GM21381 (cell line): ENCODE measurements at regions not wholly inside any gene's neighbourhood (a gene's known extent, or its start where the extent isn't known, plus 50 kb on each side); places are given as distances from the start of the nearest gene placed in this dataset.

Source experiments
- ATAC-seq: cut with Tn5 transposase; IDR thresholded peaks from one replicate; pipeline ENCODE4 v1.9.1; 2021; ENCODE audit warnings: mild to moderate bottlenecking, moderate library complexity; ENCODE audit not compliant: unreplicated experiment

DNA sequence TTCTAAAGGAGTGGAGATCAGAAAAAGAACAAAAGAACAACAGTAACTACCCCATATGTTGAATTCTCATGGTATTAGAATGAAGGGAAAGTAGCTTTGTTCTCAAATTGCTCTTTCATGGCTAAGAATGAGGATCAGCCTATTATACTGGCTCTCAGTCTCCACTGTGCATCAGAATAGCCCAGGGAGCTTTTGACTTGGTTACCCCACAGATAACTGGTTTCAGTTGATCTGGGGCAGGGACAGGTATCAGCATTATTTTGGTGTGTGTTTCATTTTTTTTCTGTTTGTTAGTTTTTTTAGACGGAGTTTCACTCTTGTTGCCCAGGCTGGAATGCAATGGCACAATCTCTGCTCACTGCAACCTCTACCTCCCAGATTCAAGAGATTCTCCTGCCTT is 311.7 kb upstream of the TLE3 start:
- ATAC-seq: no peak

DNA sequence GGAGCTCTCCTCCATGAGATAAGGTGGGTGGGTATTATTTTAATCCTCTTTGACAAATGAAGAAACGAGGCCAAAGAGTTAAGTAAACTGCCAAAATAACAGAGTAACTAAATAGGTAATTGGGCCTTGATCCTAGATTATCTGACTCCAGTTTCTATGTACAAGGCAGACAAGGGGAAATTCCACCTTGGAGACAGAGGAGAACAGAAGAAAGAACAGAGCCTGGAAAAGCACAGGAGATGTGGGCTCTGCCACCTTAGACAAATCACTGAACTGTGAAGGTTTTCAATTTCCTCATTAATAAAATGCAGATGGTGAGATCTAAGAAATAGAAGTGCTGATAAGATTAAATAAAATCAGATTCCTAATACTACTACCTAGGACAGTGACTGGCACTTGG is 310.2 kb upstream of the TLE3 start:
- no peak for ATAC-seq

DNA sequence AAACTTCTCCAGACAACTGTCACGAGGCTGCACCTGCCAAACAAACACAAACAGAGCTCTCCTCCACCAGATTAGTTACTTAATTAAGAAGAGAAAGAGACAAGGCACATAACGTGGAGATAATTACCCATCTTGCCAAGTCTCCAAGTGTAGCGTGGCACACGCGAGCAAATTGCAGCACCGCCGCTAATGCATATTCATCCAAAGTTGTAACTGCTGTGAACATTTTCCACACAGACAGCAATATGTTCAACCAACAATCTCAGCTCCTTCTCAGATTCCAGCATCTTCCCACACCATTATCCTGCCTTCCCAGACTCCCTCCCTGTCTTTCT is 309.6 kb upstream of the TLE3 start:
- no peak for ATAC-seq

DNA sequence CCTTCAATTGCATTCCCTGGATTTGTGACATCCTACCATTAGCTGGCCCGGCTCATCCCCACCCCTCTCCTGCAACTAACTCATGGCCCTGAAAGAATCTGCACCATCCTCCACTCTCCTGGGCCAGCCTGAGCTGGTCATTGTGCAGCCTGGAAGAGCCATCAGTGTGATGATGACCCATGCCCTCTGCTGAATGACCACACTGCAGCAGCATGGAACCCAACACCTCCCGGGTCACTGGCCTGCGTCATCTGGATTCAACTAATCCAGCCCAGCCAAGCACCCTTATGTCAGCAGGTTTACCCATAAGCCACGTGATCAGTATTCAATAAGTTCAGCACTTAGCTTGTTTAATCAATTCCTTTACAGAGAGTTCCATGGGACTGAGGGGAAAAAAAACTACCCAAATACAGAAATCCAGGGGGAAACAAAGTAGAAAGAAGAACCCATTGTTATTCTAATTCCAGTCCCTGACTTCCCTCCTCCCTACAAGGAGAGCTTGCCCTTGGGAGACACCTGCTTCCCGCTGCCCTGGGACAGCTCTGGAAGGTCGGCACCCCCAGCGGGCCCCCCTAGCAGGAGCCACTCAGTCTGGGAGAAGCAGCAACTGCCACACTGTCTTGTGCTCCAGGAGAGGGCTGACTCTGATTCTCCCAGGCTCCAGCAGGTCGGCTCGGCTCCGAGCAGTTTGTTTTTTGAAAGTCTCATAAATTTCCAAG is 309.1 kb upstream of the TLE3 start:
- no peak for ATAC-seq

DNA sequence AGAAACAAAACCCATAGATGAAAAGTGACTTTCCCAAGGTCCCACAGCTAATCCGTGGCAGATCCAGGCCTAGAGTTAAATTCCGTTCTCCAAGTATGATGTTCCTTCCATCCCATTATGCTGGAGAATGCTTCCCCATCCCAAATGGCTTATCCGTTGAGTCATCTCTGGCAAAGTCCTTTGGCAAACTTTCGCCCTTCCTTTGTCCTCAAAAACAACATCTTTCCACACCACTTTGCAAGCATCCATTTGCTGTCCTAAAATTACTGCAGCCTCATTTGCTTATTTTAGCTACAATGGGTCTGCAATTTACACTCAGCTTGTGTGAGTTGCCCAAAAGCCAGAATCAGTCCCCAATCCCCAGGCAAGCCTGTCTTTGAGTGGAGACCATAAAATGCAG is 304.0 kb upstream of the TLE3 start:
- ATAC-seq: no peak

DNA sequence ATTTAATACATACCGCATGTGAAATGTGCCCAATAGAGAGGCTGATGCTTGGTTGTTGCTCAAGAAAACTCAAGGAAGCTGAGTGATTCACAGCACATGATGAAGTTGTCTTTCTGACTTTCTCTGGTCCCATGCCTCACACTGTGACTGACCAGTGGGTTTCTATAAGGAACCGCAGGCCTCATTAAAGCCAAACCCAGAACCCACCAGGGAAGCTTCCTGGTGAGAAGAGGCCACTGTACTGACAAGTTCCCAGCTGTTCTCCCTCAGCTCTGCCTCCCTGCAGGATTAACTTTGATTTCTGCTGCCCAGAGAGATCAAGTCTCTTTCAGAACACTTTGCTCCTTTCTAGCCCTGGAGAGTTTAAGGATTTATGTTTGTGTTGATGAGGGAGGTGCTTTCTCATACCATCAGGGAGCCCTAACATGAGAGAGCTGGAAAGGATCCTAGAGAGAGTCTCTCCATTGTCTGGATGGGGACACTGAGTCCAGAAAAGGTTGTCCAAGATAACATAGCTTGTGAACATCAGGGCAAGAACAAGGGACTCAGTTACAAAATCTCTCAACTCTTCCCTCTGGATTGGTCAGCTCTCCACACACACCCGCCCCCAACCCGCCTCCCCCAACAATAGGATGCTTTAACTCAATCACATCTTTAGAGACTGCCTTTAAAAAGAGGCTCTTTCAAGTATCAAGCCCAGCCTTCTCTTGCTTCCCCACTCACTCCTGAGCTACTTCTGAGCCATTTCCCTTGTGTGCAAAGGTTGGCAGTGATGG is 303.2 kb upstream of the TLE3 start:
- no peak for ATAC-seq

DNA sequence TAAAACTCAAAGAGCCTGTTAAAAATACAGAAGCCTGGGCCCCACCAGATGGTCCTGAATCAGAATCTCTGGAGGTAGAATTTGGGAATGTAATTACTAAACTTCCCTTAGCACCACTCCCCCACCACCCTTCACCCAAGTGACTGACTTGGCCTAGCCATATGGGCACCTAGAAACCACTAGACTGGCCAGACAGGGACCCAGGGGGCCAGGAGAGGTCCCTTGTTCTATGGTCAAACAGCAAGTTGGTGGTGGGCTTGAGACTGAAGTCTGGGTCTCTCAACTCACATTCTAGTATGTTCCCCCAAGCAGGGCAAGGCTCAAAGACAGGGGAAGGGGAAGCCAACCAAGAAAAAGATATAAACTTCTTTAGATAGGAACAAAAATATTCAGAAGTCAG is 301.5 kb upstream of the TLE3 start:
- ATAC-seq: no peak

DNA sequence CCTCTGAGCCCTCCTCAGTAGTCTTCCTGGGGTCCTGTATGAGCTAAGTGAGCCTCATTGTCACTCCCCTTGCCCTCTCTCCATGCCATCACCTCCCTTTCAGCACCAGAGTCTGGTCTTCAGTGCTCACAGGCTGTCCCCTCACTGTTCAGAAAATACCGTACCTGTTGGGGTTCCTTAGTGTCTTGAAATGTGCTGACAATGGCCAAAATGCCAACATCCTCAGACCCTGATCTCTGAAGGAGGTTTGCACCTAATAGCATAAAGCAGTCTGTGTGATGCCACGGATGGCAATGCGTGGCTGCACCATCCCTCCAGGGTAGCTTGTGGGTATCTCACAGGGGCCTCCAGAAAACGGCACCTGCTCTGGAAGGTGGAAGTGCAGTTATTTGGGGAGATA is 301.0 kb upstream of the TLE3 start:
- no peak for ATAC-seq

DNA sequence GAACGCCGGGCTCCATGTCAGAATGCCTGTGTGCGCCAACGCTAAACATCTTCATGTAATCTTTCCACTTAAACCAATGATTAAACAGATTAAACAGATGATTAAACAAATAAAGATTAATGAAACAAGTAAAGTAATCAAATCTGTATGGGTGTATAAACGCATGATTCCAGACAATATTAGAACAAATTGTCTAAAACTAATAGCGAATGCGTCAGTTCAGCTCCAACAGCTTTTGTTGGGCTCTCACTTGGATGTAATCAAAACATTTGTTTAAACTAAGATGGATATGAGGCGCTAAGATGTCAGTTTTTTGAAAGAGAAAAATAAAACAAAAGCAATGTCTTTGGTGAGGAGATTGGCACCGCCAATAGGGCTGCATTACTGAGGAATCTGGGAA is 299.1 kb upstream of the TLE3 start:
- no peak for ATAC-seq

DNA sequence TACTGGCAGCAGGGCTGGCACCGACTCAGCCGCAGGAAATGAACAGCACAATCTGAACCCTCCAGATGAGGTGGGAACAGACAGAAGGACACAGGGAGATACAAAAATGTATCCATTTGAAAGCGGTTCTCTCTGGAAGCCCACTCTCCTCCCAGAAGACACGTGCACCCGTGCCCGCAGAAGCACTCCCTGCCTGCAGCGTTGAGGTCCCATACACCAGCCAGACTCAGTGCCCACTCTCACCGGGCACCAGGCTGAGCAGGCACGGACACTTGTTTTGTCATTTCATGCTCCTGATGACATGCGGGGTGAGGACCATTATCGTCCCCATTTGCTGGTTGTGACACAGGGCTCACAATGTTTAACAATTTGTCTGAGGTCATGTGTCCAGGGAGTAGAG is 297.4 kb upstream of the TLE3 start:
- ATAC-seq: no peak

DNA sequence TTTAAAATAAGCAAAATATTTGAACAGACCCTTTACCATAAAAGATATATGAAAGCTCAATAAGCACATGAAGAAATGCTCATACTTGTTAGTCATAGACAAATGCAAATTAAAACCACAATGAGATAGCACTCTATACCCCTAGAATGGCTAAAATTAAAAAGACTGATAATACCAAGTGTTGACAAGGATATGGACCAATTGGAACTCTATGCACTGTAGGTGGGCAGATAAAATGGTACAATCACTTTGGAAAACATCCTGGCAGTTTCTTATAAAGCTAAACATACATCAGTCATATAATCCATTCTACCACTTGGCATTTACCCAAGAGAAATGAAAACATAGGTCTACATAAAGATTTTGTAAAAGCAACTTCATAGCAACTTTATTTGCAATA is 293.0 kb upstream of the TLE3 start:
- no peak for ATAC-seq

DNA sequence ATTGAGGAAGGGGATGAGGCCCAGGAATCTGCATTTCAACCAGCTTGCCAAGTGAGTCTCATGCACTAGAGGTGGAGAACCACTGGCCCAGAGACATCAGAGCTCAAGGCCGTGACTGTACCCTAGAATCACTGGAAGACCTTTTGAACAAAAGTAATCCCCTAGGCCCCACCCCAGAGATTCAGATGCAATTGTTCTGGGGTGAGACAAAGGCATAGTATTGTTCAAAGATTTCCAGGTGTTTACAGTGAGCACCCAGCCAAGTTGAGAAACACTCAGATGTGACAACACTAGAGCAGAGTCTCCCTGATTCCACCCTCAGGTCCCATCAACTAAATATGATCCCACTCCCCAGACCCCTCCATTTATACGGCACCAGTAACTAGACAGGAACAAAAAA is 290.3 kb upstream of the TLE3 start:
- ATAC-seq: no peak

DNA sequence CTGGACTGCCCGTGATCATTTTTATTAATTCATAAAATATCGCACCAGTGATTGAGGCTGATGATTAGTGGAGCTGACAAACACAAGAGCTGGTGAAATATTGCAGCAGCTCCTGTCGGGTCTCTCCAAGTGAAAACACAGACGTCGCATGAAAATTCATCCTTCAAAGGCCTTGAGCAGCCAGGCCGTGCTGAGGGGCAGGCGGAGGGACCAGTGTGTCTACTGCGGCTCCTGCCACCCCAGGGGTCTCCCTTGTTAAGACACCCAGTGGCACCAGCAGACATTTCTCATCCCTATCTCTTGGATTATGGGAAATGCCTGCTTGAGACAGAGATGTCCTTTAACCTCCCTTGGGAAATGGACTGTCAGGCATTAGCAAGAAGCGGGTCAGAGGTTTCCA is 289.4 kb upstream of the TLE3 start:
- ATAC-seq: no peak

DNA sequence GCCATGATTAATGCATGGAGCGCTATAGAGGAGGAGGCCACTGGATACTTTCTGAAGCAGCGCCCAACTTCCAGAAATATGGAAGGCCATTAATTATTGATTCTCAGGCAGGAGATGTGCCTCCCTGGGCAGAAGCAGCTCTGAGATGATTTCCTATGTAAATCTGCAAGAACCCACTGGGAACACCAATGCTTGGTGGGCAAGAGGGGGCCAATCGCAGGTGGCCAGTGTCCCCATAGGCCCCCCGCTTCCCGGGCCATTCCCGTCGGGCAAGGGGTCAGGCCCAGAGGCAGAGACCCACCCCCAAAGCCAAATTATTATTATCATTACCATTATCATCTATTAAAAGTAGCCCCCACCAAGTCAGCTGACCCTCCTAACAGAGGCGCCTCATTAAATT is 288.0 kb upstream of the TLE3 start:
- no peak for ATAC-seq

DNA sequence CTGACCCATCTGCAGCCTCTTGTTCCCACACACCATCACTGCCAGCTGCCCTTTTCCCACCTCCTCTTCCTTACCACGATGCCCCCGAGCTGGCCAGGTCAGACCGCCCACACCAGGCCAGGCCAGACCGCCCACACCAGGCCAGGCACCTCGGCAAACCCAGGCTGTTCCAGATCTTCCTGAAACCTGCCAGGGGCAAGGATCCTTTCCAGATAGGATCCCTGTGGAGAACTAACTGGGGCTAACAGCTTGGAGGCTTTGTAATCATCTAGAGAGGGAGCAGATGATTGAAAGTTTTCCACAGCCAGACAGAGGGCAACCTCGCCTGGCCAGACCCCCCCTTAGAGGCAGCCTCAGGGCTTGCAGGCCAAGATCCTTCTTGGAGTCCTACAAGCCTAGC is 287.3 kb upstream of the TLE3 start:
- no peak for ATAC-seq

DNA sequence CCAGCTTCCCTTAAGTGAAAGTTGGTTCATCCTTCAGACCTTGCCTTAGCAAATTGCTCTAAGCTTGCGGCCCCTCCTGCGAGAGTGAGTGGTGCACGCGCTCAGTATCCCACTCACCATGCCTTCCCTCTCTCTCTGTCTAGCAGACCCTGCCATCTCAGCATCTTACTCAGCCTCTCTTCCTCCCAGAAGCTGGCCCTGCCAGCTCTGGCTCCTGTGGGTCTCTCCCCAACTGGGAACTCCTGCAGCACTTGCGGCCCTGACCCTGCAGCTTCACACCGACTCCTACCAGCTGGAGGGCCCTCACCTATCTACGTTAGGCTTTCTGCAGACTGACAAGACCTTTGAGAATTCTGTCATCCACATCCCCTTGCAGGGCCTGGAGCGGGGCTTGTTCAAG is 286.1 kb upstream of the TLE3 start:
- no peak for ATAC-seq

DNA sequence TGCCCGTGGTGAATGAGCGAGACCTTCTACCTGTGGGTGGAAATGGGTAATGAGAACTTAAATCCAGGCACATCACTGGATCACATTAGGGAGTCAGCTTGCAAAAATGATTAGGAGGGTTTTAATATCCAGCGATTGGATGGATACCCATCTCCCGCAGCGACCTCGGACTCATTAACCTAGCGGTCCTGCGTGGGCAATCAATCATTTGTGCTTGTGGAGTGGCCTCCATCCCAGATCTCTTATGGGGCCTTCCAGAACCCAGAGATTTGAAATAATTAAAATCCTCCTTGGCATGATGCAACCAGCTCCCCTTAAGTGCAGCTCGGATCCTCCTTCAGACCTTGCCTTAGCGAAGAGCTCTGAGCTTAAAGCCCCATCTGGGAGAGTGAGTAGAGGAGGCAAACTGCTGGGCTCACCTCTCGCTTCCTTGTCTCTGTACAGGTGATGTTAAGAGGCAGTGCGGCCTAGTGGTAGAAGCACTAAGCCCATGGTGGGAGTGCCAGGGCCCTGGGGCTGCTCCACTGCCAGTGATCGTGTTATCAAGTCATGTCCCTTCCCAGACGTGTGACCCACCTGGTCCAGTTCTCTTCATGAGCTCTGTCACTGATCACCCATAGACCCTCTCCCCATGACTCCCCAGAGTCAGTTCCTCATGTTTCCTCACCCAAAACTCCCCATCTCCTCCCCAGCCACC is 285.2 kb upstream of the TLE3 start:
- ATAC-seq: no peak

DNA sequence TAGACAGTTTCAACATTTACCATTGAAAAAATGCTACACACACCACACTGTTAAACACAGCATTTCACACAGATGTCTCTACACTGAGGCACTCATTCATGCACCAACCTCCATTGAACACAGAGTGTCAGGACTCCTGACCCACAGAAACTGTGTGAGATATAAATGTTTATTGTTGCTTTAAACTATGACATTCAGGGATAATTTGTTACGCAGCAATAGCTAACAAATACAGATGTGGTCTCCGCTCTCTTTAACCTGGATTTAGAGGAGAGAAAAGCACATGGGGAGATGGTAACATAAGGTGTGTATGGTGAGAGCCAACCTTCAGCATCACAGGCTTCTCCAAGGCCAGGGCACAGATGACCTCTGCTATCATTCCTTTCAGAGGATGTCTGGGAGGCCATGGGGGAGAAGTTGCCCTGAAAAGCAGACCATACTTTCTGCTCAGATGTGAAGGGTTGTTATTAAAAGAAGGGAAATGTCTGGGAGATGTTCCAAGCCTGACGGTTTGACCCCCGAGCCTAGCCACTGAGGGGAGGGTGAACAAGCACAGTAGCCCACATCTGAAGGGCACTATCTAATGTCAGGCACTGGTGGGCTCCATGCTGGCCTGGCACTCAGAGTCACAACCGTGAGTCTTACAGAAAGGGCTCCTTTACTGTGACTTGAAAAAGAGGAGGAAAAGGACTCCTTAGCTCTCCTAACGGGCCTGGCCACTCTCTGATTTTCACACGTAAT is 284.5 kb upstream of the TLE3 start:
- ATAC-seq: no peak

DNA sequence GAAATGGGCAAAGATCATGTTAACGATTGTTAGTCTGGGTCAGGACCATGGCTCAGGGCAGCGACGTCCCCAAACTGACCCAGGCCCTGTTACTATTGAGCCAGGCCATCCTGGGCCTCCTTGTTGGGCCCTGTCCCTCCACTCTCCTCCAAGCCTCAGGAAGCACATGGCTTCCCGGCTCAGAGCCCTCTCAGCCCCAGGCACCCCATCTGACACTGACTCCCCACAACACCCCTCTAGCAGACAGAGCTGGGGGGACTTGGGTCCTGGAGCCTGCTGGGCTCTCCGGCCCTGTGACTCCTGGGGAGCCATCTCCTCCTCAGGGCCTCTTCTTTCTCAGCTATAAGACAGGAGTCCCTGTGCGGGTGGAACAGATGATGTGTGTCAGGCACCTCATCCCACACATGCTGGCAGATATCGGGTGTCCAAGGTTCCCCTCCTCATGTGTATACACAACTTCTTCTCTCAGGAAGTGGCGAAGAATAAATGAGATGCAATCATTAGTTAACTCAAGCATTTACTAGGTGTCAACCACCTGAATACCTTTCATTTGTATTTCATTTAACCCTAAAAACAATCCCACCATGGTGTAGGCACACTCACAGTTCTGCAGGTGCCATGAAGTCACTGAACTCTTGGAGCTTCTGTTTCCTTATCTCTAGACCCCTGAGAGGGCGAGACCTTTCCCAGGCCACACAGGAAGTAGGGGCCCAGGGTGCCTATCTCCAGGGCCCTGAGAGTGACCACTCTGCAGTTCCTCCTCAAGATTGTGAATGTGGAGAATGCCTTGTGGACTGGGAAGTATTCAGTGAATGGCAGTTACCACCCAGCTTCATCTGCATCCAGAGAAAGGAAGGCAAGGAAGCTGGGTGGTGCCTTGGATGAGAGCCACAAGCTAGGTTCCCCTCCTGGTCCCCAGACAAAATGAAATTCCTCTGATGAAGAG is 282.5 kb upstream of the TLE3 start:
- no peak for ATAC-seq

DNA sequence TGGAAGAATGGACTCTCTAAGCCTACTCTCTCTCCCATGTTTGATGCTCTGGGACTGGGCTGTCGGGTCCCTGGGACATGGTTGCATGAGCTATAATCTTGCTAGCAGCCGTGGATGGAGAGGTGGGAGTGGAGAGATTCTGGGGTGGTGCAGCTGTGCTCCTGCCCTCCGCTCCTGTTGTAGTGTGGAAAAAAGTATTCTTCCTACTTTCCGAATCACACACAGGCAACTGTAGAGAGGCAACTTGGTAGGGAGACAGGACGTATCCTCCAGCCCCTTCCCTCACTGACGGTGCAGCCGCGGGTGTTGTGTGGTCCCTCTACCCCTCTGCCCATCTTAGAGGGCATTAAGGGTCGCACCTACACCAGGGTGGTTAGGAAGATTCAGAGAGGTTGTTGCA is 281.4 kb upstream of the TLE3 start:
- ATAC-seq: no peak
